Endothelial cell of umbilical vein (primary cell): ENCODE measurements at regions not wholly inside any gene's neighbourhood (a gene's known extent, or its start where the extent isn't known, plus 50 kb on each side); places are given as distances from the start of the nearest gene placed in this dataset.

Experiments used
- BruUV-seq: library from RNA; stranded (reverse); fragments of 400-500 nt; replicated peaks from 2 replicates; lab custom pipeline; 2021; lab: Mats Ljungman, UMichigan
- CTCF ChIA-PET: fragments of 300-600, 350-600 bp; sonication (Branson Sonifier 250); formaldehyde crosslinking; loops from one replicate; lab custom pipeline; 2021; ENCODE audit warnings: antibody characterized with exemption, inconsistent platforms; lab: Charles Lee
- POLR2A ChIA-PET: fragments of 300-600, 350-600 bp; sonication (Branson Sonifier 250); formaldehyde crosslinking; loops from one replicate; lab custom pipeline; 2021; ENCODE audit warnings: antibody characterized with exemption, inconsistent platforms; lab: Charles Lee
- DNase-seq: peaks from one replicate; pipeline ENCODE4 v3.0.0-alpha.2; 2011; ENCODE audit warnings: low read depth, low spot score
- FAIRE-seq: peaks from 2 replicates; lab custom pipeline; 2011; peaks lifted over from hg19 to GRCh38; lab: Jason Lieb, UNC
- H2AFZ ChIP-seq: 2 replicates; pipeline ENCODE4 v1.6.0; 2012; ENCODE audit warnings: low read depth, low read length, control low read depth, inconsistent platforms
- H3K27ac ChIP-seq: 2 replicates; pipeline ENCODE4 v1.5.1; 2011; ENCODE audit warnings: low read depth, mild to moderate bottlenecking, control low read depth, low read length, moderate library complexity; ENCODE audit not compliant: insufficient read depth
- H3K27me3 ChIP-seq, 2 experiments: 2 replicates each; pipeline versions ENCODE4 v1.6.0 to v1.6.1; 2011; ENCODE audit warnings: low read length in 2 of 2, mixed read lengths in 1 of 2; ENCODE audit not compliant: control insufficient read depth in 2 of 2, insufficient read depth in 2 of 2
- H3K36me3 ChIP-seq, 2 experiments: 2 replicates in 1 of 2; 3 replicates in 1 of 2; pipeline ENCODE4 v1.5.1; 2011; ENCODE audit warnings: low read length in 2 of 2, mild to moderate bottlenecking in 1 of 2, moderate library complexity in 1 of 2; ENCODE audit not compliant: control insufficient read depth in 2 of 2, insufficient read depth in 2 of 2; ENCODE audit errors: extremely low read depth in 1 of 2
- H3K4me1 ChIP-seq: 3 replicates; pipeline ENCODE4 v1.5.1; 2011; ENCODE audit warnings: mild to moderate bottlenecking, low read length; ENCODE audit not compliant: control insufficient read depth, insufficient read depth; ENCODE audit errors: extremely low read depth
- H3K4me2 ChIP-seq: 2 replicates; pipeline ENCODE4 v1.6.1; 2011; ENCODE audit warnings: low read length, control low read depth, mixed read lengths; ENCODE audit not compliant: insufficient read depth
- H3K4me3 ChIP-seq, 3 experiments: fragments of 200-600 bp in 1 of 3; sonication (generic), shearing (Covaris generic) in 1 of 3; replicated peaks in 1 of 3; 2 replicates each; pipeline ENCODE4 v1.5.1; 2011 to 2016; ENCODE audit warnings: control low read depth in 3 of 3, low read length in 3 of 3, mild to moderate bottlenecking in 2 of 3, inconsistent platforms in 1 of 3, low read depth in 1 of 3, moderate library complexity in 1 of 3; ENCODE audit not compliant: insufficient read depth in 1 of 3
- H3K79me2 ChIP-seq: 2 replicates; pipeline ENCODE4 v1.6.0; 2012; ENCODE audit warnings: low read length, inconsistent platforms; ENCODE audit not compliant: control insufficient read depth, insufficient read depth
- H3K9ac ChIP-seq: replicated peaks from 2 replicates; pipeline ENCODE3; 2011; ENCODE audit warnings: low read length, control low read depth; ENCODE audit not compliant: insufficient read depth; ENCODE audit errors: extremely low read depth
- H3K9me1 ChIP-seq: replicated peaks from 3 replicates; pipeline ENCODE4 v1.6.0; 2011; ENCODE audit warnings: mild to moderate bottlenecking, low read length; ENCODE audit not compliant: control insufficient read depth, insufficient read depth; ENCODE audit errors: extremely low read depth
- H3K9me3 ChIP-seq: replicated peaks from 2 replicates; pipeline ENCODE4 v1.5.1; 2012; ENCODE audit warnings: low read length, inconsistent platforms; ENCODE audit not compliant: control insufficient read depth, insufficient read depth
- H4K20me1 ChIP-seq: replicated peaks from 2 replicates; pipeline ENCODE3; 2011; ENCODE audit warnings: mild to moderate bottlenecking, low read length; ENCODE audit not compliant: control insufficient read depth, insufficient read depth; ENCODE audit errors: extremely low read depth
- EZH2 ChIP-seq: IDR thresholded peaks from 2 replicates; pipeline ENCODE4 v1.6.1; 2012; ENCODE audit warnings: borderline replicate concordance, low read depth, mild to moderate bottlenecking, moderate library complexity, low read length, inconsistent platforms; ENCODE audit not compliant: severe bottlenecking
- FOS ChIP-seq: IDR thresholded peaks from 2 replicates; pipeline ENCODE4 v1.6.1; 2011; ENCODE audit warnings: mild to moderate bottlenecking, low read length, moderate library complexity, borderline replicate concordance; ENCODE audit not compliant: insufficient read depth
- GATA2 ChIP-seq: IDR thresholded peaks from 2 replicates; pipeline ENCODE4 v1.7.0; 2011; ENCODE audit warnings: low read depth, mild to moderate bottlenecking, moderate library complexity, mixed read lengths, low read length; ENCODE audit not compliant: insufficient read length, insufficient read depth
- JUN ChIP-seq: IDR thresholded peaks from 2 replicates; pipeline ENCODE4 v1.6.1; 2011; ENCODE audit warnings: borderline replicate concordance, low read depth; ENCODE audit not compliant: insufficient read length, insufficient read depth
- MAX ChIP-seq: IDR thresholded peaks from 2 replicates; pipeline ENCODE4 v1.6.1; 2011; ENCODE audit not compliant: insufficient read depth, insufficient read length
- MYC ChIP-seq: IDR thresholded peaks from one replicate; pipeline ENCODE4 v1.6.1; 2011; ENCODE audit warnings: mild to moderate bottlenecking, low read depth, low read length
- POLR2A ChIP-seq: IDR thresholded peaks from 2 replicates; pipeline ENCODE4 v1.6.1; 2012; ENCODE audit warnings: low read depth, mild to moderate bottlenecking, control low read depth, low read length
- POLR2AphosphoS5 ChIP-seq: IDR thresholded peaks from 2 replicates; pipeline ENCODE4 v1.6.1; 2012; ENCODE audit warnings: low read depth, mild to moderate bottlenecking, control low read depth, low read length, moderate library complexity; ENCODE audit not compliant: insufficient read depth
- dilution Hi-C: fragments of 300-500 bp; cut with MboI; formaldehyde crosslinking; loops from one replicate; pipeline ENCODE4 v1.15.0; 2019; ENCODE audit warnings: low sequenced_read_pairs; ENCODE audit not compliant: extremely low pct_ligation_motif_present
- intact Hi-C: fragments of 100-400 bp; cut with micrococcal nuclease; formaldehyde crosslinking; loops from one replicate; pipeline ENCODE4 v1.10.0; 2022
- TF ChIP-seq, protein P1 (sequence below), 2 donors: IDR thresholded peaks; 1 replicate in 1 of 2; 2 replicates in 1 of 2; pipeline ENCODE4 v1.5.1; 2011; ENCODE audit warnings: low read length in 2 of 2, mild to moderate bottlenecking in 2 of 2, moderate library complexity in 2 of 2, control low read depth in 1 of 2, inconsistent platforms in 1 of 2, low read depth in 1 of 2; ENCODE audit not compliant: insufficient read depth in 1 of 2; ENCODE audit errors: extremely low read depth in 1 of 2

- H3K9ac ChIP-seq, result no peak overlapping the region
- no peak overlapping the region for H2AFZ ChIP-seq
- no TSS peak for BruUV-seq
- H3K27ac ChIP-seq, result no peak overlapping the region
- no peaks in the 10 kb centered on the region for H3K9me1 ChIP-seq
- no peaks in the 10 kb centered on the region for H3K79me2 ChIP-seq
- no peaks in the 10 kb centered on the region for H4K20me1 ChIP-seq
- ChIA-PET POLR2A (no interaction called here), CTCF (no interaction called here)
- DNase-seq (no peak), FAIRE-seq (no peak)
- H3K4me1 ChIP-seq, result no peaks in the 10 kb centered on the region
- dilution Hi-C loops, result no loop called here
- no peaks in the 10 kb centered on the region for H3K9me3 ChIP-seq
- no peak for TF ChIP-seq MYC
- TF ChIP-seq EZH2, result no peak
- no peak for TF ChIP-seq POLR2AphosphoS5
- TF ChIP-seq, protein P1, sequence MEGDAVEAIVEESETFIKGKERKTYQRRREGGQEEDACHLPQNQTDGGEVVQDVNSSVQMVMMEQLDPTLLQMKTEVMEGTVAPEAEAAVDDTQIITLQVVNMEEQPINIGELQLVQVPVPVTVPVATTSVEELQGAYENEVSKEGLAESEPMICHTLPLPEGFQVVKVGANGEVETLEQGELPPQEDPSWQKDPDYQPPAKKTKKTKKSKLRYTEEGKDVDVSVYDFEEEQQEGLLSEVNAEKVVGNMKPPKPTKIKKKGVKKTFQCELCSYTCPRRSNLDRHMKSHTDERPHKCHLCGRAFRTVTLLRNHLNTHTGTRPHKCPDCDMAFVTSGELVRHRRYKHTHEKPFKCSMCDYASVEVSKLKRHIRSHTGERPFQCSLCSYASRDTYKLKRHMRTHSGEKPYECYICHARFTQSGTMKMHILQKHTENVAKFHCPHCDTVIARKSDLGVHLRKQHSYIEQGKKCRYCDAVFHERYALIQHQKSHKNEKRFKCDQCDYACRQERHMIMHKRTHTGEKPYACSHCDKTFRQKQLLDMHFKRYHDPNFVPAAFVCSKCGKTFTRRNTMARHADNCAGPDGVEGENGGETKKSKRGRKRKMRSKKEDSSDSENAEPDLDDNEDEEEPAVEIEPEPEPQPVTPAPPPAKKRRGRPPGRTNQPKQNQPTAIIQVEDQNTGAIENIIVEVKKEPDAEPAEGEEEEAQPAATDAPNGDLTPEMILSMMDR (IDR thresholded peaks at IDR 0.05; ENCODE audit: extremely low read depth in 1 of 2, insufficient read depth in 1 of 2, low read depth in 1 of 2, low read length in 2 of 2), result no peak
- no peak for TF ChIP-seq MAX
- no peak for TF ChIP-seq FOS
- no peak for TF ChIP-seq GATA2
- no peak for TF ChIP-seq JUN
- TF ChIP-seq POLR2A, result no peak
- H3K27me3 ChIP-seq, result peaks cover 0 to 4% of the 10 kb centered on the region in 2 experiments
- intact Hi-C loops, result no loop called here
- H3K4me2 ChIP-seq, result no peak overlapping the region
- H3K36me3 ChIP-seq, result no peaks in the 10 kb centered on the region
- no peak overlapping the region for H3K4me3 ChIP-seq
Measured at GRCh38 chr5:1723476-1723875, 76.2 kb downstream of the MRPL36 start.
